Hematopoietic multipotent progenitor cell treated with erythropoietin and hydrocortisone succinate and interleukin-3 and kit ligand, for 8 days (in vitro differentiated cells): ENCODE measurements at regions not wholly inside any gene's neighbourhood (a gene's known extent, or its start where the extent isn't known, plus 50 kb on each side); places are given as distances from the start of the nearest gene placed in this dataset.
A peak's percentile ranks its signal among the peaks of the same experiment; 100 is the strongest.
"Not testable (repeated sequence)": the region's sequence is repeated elsewhere in the genome, so short reads cannot be mapped to it uniquely, and the experiment has no call there.

ENCODE experiments used
- DNase-seq: peaks from one replicate; pipeline ENCODE4 v3.0.0-alpha.2; 2015

DNA sequence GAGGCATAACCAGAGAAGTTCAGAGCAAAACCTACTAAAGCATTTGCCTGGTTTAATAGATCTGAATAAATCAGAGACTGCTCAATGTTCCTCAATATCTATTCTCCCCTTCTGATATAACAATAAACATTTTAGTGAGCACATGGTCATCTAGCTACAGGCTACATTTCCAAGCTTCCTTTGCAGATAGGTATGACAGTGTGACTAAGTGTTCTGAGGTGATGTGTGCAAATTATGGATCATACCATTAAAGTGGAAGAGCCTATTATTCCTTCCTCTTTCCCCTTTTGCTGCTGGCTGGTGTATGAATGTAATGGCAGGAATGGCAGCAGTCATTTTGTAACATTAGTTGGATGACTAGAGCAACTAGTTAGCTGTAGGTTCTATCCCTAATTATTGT, 285.8 kb upstream of the RASA1 start:
- no peak for DNase-seq

DNA sequence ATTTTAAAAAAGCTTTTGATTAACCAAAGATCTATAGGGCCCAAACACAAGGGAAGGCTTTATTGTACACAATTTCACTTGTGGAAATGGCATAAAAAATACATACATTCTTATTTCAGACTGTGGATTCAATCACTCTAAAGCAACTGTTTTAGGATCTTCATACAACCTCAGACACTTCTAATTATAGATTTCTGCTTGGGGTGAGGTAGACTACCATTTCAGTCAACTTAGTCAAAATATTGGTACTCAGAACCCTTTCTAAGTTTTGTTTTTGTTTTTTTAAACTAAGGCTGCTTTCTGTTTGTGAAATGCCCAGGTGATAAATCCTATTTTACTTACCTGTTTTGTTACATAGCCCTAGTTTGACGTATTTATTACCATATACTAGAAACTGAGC, 284.5 kb upstream of the RASA1 start:
- DNase-seq: no peak

DNA sequence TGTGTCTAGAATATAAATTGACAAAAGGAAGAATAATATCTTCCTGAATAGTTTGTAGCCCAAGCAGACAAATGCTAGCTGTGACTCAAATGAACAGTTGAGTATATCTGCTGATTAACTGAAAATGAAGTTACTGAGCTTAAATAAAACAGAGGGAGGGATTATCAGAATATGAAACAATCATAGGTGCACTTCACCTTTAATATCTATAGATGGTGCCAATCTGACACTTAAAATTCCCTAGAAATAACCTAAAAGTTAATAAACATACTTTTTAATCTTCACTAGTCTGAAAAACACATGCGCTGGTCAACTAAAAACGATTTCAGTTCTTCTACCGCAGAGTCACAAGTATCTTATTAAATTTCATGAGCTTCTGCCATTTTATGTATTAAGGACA, 280.8 kb upstream of the RASA1 start:
- DNase-seq: no peak

DNA sequence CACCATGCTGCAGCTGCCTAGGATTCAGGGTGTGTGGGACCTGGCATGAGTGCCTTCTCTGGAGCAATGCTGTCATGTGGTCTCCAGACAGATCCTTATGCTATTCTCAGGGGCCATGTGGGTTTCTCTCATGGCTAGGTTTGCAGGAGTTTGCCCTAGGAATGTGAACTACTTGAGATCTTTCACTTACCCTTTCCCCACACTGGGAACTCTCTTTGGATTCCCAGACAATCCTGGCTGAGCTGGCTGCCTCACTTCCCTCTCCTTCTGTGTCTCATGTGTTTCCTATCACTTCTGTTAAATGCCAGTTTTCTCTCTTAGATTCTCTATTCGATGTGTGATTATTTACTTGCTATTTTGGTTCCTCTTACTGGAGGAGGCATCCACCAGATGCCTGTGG, 270.2 kb upstream of the RASA1 start:
- no peak for DNase-seq

DNA sequence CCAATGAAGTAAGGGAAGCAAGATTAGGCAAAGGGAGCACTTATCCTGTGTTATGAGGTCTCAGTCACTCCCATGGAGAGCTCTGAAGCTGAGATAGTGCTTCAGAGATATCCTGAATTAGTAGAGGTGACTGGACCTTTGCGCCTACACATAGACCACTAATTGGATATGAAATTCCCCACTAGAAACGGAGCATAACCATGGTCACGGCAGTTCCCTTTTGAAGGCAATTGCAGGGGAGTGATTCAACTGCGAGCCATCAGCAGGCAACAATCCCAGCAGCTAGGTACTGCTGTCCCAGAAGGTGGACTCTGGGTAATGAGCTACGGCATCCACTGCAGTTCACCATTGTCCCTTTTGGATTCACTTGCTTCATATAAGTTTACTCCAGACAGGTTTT, 267.7 kb upstream of the RASA1 start:
- DNase-seq: no peak

DNA sequence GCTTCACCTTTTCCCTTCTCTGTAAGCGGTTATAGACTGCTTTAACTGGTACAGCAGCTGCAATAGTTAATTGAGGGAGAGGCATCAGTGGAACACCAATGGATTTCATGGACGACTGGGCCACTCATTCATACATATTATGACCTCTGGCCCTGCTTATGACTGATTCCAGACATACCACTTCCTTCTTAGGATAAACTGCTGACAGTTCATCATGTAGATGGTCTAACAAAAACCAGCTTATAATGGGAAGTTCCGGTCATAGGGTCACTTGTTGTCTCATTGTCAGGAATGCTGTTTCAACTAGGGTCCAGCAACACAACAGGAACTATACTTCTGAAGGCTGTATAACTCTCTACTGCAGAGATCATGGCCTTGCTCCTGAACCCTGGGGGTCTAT, 265.2 kb upstream of the RASA1 start:
- DNase-seq: no peak

DNA sequence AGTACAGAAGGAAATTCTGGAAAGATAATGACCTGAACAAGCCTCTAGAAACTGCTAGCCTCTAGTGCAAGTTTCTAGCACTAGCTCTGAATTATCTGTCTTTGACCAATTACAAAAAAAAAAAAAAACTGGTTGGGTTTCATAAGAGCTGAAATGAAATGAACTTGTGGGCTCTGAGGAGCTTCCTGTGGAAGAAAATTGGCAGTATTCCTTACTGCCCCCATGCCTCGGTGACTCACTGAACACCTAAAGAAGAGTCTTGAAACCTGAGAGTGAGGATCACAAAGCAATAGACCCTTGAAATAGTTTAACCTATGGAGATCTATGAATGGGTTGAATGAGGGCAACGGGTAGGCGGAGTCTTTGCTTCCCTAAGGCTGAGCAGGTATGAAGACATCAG, 263.6 kb upstream of the RASA1 start:
- no peak for DNase-seq

DNA sequence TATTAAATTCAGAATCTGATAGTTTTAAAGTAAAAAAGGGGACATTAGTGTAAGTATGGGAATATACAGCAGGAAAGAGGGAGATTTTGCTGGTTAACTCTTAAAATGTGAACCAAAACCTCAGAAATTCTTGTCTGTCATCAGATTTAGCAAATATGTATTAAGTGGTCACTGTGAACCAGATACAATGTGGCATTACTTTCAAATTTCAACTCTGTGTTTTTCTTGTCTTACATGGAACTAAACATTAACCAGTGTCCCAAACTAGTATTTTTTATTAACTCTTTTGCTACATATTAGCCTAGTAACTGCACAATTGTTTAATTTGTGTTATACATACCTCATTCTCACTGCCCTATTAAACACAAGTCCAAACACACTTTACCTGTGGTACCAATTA, 259.9 kb upstream of the RASA1 start:
- no peak for DNase-seq

DNA sequence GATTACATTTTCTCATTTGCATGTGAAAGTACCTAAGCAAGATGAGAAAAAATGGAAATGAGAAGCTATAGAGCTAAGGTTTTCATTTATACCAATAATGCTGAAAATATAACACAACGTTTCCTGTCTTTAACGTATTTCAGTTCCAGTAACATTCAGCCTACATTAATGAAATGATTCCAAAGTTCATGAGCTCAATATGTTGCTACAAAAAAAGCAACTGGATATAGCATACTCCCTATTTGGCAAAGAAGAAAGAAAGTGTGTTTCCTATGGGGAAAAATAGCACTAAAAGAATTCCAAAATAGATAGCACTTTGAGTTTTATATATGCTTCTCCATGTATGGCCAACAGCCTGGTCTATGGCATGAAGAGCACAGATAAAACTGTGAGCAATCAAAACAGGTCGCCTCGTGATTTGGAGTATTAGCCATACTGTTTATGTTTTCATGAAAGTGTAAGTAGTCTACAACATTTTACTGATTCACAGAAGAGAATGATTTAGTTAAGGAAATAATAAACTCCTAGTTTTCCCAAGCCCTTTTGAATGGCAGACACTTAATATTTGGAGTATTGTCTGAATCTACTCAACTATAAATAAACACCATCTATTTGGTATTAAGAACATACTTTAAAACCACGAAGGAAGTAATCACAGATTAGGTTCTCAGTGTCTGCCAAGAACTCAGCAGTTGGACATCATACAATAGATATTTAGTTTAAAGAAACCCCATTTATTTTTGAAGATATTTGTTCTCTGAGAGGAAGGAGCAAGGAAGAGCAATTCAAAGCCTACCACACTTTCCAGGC, 258.7 kb upstream of the RASA1 start:
- no peak for DNase-seq

DNA sequence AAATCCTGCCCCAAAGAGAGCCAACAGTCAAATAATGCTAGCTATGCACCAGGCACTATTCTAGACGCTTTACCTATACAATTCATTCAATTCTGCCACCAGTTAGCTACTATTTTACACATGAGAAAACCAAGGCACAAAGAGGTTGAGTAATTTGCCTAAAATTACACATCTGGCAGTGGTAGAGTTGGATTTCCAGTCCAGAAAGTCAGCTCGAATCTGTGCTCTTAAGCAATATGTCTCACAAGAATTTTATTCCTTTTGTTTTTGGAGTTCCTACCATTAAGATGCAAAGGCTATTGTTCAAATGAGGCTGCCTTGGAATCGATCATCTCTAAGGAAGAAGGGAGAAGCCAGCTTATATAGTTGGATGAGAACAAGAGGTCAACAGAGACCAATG, 256.9 kb upstream of the RASA1 start:
- DNase-seq: no peak

DNA sequence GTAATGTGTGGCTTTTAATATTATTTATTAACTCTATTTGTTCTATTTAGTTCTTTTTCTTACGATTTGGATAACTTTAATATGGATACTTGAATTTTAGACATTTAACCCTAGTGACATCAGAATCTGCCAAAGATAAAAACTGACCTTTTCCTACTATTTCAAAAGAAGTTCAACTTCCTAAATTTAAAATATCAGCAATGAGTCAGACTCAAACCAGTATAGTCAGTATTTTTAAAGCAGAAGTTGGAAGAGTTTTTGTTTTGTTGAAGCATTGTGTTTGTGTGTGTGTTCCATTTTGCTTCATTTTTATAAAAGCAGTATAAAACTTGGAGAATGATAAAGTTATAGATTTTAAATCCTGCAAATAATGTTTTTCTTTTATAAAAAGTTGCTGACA, 251.8 kb upstream of the RASA1 start:
- DNase-seq: no peak

DNA sequence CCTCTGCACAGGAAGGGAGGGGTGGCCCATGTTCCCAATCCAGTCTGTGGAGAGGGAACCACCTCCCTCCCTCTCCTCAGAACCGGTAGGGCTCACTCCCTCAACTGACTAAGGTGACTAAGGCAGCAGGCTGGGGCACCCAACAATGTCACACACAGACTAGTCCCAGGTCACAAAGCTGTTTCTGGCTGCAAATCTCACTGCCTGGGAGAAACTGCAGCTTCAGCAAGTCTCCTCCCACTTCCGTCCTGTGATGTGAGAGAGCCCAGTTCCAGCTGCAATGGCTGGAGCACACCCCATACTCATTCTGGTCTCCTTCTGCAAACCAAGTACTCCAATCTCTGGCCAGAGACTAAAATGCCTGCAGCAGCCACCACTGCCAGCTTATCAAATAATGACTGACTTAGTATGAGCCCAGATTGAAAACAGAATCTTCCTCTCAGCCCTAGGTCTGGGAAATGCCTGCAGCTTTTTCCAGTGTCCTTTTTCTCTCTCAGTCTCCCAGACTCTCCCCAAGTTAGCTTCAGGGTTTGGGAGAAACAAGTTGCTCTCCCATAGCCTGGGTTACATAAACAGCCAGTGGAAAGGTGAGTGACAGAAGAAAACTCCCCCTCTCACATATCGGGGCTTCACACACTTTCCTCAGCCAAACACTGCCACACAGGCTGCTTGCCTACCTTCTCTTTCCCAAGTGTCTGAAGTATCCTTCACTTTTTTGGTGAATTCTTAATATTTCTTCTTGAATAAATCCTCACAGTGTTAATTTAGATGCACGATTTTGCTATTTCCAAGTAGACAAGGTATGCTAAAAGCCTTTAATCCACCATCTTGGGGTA, 247.4 kb upstream of the RASA1 start:
- no peak for DNase-seq

DNA sequence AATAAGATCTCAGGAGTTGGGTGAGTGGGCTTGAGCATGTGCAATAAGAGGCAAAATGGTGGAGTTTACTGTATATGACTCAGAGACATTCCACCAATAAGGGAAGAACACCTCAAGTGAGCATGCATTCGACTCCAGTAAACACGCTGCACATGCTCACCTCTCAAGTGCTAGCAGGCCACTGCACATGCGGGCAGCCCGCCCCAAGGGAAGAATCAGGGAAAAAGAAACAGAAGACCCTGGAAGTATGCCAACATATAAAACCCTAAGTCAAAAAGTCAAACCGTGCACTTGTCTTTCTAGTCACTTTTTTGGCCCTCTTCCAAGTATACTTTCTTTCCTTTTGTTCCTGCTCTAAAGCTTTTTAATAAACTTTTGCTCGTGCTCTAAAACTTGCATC, 245.3 kb upstream of the RASA1 start:
- no peak for DNase-seq

DNA sequence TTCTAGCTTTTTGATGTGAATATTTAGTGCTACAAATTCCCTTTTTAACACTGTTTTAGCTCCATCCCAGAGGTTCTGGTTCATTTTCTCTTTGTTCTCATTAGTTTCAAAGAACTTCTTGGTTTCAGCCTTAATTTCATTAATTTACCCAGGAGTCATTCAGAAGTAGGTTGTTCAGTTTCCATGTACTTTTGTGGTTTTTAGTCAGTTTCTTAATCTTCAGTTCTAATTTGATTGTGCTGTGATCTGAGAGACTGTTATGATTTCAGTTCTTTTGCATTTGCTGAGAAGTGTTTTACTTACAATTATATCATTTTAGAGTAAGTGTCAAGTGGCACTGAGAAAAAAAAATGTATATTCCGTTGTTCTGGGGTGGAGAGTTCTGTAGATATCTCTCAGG, 240.1 kb upstream of the RASA1 start:
- DNase-seq: no peak

DNA sequence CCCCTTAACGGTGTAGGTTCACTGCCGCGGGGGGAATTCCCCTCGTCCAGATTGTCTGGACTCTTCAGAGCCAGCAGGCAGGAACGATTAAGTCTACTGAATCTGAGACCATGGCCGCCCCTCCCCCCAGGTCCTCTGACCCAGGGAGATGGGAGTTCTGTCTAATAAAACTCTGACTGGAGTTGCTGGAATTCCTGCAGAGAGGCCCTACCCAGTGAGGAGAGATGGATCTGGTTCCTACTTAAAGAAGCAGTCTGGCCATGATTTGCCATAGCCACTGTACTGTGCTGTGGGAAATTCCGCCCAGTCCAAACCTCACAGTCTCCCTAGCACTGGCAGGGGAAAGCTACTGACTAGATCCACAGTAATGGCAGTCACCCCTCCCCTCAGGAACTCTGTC, 237.7 kb upstream of the RASA1 start:
- no peak for DNase-seq

DNA sequence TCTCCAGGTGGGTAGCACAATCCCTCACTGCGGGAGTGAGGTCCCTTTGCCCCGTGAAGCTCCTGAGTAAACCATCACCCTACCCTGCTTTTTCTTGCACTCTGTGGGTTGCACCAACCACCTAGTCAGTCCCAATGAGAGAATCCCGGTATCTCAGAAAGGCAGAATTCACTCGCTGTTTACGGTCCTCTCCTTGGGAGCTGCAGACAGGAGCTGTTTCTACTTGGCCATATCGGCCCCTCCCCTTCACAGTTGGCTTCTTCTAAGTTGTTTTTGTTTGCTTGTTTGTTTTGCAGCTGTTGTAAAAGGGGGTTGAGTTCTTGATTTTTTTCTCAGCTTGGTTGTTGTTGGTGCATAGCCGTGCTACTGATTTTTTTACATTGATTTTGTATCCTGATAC, 237.0 kb upstream of the RASA1 start:
- DNase-seq: no peak

DNA sequence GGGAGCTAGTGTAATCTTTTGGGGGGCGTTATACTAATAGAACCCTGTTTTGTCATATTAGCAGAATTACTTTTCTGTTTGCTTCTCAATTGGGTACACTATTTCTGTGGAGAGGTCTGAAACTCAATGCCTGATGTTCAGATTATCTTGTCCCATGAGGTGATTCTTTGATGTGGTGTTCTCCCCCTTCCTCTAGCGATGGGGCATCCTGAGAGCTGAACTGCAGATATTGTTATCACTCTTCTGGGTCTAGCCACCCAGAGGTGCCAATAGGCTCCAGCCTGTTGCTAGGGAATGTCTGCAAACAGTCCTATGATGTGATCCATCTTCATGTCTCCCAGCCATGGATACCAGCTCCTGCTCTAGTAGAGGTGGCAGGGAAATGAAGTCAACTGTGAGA, 233.1 kb upstream of the RASA1 start:
- DNase-seq: no peak

DNA sequence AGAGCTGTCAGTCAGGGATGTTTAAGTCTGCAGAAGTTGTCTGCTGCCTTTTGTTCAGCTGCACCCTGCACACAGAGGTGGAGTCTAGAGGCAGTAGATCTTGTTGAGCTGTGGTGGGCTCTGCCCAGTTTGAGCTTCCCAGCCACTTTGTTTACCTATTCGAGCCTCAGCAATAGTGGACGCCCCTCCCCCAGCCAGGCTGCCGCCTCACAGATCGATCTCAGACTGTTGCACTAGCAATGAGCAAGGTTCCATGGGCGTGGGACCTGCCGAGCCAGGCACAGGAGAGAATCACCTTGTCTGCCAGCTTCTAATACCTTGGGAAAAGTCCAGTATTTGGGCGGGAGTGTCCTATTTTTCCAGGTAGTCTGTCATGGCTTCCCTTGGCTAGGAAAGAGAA, 225.1 kb upstream of the RASA1 start:
- DNase-seq: no peak

DNA sequence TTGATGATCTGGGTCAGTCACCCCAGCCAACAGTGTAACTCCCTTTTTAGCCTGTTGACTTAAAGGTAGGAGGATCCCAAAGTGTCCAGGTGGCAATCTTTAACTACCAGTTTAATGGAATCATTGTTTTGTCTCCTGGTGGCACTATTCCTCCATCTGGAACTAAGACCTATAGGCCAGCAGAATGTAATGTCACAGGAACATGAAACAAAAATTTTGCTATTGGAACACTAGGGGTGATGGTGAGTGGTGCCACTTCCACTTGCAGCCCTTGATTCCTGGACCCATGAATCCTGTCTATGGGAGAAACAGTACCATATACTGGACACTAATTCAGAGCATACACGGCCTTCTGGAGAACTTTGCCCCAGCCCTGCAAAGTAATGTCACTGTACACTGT, 219.5 kb upstream of the RASA1 start:
- DNase-seq: peak; percentile 53

DNA sequence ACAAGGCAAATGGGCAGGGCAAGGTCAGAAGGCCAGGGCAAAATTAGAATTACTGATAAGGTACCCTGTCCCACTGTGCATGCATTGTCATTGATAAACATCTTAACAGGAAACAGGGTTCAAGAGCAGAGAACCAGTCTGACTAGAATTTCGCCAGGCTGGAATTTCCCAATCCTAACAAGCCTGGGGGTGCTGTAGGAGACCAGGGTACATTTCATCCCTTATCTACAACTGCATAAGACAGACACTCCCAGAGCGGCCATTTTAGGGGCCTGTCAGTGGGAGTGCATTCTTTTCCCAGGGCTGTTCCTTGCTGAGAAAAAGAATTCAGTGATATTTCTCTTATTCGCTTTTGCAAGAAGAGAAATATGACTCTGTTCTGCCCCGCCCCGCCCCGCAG, 218.7 kb upstream of the RASA1 start:
- not testable (repeated sequence) for DNase-seq

DNA sequence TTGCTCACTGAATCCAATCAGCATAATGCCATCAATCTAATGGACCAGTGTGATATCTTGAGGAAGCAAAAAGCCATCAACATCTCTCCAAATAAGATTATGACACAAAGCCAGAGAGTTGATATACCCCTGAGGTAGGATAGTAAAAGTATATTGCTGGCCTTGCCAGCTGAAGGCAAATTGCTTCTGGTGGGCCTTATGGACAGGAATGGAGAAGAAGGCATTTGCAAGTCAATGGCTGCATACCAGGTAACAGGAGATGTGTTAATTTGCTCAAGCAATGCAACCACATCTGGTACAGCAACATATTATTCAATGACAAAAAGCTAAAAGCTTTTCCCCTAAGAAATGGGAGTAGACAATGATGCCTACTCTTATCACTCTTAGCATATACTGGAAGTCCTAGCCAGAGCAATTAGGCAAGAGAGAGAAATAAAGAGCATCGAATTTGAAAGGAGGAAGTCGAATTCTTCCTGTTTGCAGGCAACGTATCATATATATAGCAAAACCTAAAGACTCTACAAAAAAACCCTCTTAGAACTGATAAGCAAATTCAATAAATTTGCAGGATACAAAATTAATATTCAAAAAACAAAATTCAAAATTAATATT, 216.1 kb upstream of the RASA1 start:
- DNase-seq: no peak

DNA sequence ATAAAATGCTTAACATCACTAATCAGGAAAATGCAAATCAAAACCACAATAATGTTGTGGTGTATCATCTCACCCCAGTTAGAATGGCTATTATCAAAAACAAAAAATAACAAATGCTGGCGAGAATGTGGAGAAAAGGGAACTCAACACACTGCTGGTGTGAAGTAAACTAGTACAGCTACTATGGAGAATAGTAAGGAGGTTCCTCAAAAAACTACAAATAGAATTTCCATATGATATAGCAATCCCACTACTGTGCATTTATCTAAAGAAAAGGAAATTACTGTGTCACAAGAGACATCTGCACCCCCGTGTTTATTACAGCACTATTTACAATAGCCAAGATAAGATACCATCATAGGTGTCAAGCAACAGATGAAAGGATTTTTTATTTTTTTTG, 214.5 kb upstream of the RASA1 start:
- no peak for DNase-seq

DNA sequence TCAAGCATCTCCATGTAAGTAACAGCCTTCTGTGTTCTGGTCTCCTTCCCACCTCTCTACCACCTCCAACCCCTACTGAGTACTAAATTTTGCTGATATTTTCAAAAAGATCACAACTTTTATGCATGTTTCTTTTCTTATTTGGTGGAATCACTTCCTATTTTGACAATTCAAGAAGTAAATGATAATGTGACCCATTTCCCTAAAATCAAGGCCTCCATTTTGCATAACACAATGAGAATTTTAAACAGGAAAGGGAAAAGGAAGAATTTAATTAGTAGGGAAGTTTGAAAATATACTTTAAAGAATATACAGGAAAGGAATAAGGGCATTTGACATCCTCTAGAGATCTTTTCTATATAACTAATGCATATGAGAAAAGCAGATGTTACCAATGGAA, 212.9 kb upstream of the RASA1 start:
- no peak for DNase-seq

DNA sequence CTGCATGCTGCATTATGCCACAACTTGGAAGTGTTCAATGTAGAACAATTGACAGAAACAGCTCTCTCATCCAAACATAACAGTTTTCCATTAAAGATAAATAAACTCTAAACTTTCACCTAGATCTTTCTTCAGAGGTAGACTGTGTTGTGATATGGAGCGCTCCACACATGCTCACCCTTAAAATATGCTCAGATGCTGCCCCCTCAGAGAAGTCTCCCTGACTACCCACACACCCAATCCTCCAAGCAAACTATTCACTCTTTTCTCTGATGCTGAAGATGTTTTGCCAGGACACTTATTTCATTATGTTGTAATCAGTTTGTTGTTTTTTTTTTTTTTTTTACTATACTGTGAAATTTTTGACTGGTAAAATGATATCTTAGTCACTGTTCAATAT, 206.6 kb upstream of the RASA1 start:
- no peak for DNase-seq
